GM18868 (cell line): ENCODE measurements at regions not wholly inside any gene's neighbourhood (a gene's known extent, or its start where the extent isn't known, plus 50 kb on each side); places are given as distances from the start of the nearest gene placed in this dataset.
"Not testable (repeated sequence)": the region's sequence is repeated elsewhere in the genome, so short reads cannot be mapped to it uniquely, and the experiment has no call there.

Experiments
- ATAC-seq: cut with Tn5 transposase; IDR thresholded peaks from one replicate; pipeline ENCODE4 v1.9.1; 2021; ENCODE audit warnings: mild to moderate bottlenecking, moderate library complexity; ENCODE audit not compliant: unreplicated experiment

- no peak for ATAC-seq
Observed at GRCh38 chr21:9760398-9761074, 760.8 kb upstream of the TPTE start.

GRCh38 chr21:9763306-9763705, 758.1 kb upstream of the TPTE start:
- ATAC-seq = no peak

GRCh38 chr21:9763807-9764206, 757.6 kb upstream of the TPTE start:
- no peak for ATAC-seq

DNA sequence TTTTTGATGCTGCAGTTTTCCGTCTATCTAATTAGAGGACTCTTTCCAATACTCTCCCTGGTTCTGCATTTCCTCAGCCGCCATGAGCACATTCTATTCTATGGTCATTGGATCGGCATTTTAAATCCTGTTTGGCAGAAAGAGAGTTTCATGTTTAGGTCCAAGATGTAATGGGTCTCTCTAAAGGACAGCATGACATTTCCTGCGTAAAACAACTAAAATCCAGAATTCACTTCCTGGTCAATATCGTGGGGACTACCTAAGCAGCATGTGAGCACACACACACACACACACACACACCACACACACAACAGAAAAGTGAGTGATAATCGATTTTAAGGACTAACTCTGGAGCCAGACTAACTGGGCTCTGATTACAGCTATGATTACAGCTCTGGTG, 757.1 kb upstream of the TPTE start:
- not testable (repeated sequence) for ATAC-seq

DNA sequence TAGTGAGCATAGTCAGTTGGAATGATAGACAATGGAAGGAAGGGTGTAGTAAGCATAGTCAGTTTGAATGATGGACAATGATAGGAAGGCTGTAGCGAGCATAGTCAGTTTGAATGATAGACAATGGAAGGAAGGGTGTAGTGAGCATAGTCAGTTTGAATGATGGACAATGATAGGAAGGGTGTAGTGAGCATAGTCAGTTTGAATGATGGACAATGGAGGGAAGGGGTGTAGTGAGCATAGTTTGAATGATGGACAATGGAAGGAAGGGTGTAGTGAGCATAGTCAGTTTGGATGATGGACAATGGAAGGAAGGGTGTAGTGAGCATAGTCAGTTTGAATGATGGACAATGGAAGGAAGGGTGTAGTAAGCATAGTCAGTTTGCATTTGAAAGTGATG, 755.8 kb upstream of the TPTE start:
- ATAC-seq = not testable (repeated sequence)

GRCh38 chr21:9766890-9767591, 754.3 kb upstream of the TPTE start:
- not testable (repeated sequence) for ATAC-seq

DNA sequence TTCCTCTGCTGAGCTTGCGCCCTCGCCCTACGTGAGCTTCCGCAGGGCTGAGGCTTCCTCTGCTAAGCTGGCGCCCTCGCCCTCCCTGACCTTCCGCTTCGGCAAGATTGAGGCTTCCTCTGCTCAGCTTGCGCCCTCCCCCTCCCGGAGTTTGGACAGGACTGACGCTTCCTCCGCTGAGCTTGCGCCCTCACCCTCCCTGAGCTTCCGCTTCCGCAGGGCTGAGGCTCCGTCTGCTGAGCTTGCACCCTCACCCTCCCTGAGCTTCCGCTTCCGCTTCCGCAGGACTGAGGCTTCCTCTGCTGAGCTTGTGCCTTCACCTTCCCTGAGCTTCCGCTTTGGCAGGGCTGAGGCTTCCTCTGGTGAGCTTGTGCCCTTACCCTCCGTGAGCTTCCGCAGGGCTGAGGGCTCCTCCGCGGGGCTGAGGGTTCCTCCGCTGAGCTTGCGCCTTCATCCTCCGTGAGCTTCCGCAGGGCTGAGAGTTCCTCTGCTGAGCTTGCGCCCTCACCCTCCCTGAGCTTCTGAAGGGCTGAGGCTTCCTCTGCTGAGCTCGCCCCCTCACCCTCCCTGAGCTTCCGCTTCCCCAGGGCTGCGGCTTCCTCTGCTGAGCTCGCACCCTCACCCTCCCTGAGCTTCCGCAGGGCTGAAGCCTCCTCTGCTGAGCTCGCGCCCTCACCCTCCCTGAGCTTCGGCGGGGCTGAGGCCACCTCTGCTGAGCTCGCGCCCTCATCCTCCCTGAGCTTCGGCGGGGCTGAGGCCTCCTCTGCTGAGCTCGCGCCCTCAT, 753.6 kb upstream of the TPTE start:
- ATAC-seq = no peak

- not testable (repeated sequence) for ATAC-seq
Observed at GRCh38 chr21:9768376-9769130, 752.8 kb upstream of the TPTE start.

DNA sequence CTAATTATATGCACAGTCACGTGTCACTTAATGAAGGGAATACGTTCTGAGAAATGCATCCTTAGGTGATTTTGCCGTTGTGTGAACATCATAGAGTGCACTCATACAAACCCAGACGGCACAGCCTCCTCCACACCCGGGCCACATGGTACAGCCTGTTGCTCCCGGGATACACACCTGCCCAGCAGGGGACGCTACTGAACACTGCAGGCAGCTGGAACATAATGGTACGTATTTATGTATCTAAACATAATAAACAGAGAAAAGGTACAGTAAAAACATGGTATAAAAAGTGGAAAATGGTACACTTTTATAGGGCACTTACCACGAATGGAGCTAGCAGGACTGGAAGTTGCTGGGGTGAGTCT, 752.3 kb upstream of the TPTE start:
- not testable (repeated sequence) for ATAC-seq

DNA sequence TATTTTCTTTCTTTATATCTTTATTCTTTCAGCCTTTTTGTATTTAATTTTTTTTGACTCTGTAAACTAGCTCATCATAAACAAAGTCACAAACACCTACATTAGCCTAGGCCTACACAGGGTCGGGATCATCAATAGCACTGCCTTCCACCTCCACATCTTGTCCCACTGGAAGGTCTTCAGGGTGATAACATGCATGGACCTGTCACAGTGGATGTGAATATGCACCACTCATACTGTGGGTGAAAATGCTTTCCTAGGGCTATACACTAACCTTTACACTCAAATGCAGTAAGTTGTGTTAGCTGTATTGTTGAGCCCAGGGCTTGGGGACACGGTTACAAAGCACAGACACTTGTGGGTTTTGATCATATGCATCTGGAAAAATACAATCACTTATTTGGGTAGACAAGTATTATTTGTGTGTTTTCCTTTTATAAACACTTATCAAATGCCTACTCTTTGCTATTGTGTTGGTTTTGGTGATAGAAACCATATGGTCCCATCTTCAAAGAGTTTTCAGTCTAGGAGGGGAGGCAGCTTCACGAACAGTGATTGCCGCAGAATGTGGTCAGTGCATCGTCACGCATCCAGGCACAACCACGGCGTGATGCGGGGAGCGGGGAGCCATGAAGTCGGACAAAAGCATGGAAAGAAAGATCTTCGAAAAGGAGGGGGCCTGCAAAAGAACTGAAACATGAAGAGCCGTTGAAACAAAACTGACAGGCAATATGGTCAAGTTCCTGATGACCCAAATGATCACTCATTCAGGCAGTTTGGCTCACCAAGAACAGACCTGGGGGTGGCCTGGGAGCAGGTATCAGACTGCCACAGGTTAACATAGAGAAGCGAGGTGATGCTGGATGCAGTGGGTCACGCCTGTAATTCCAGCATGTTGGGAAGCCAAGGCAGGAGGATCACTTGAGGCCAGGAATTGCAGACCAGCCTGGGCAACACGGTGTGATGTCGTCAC, 751.4 kb upstream of the TPTE start:
- ATAC-seq = not testable (repeated sequence)

DNA sequence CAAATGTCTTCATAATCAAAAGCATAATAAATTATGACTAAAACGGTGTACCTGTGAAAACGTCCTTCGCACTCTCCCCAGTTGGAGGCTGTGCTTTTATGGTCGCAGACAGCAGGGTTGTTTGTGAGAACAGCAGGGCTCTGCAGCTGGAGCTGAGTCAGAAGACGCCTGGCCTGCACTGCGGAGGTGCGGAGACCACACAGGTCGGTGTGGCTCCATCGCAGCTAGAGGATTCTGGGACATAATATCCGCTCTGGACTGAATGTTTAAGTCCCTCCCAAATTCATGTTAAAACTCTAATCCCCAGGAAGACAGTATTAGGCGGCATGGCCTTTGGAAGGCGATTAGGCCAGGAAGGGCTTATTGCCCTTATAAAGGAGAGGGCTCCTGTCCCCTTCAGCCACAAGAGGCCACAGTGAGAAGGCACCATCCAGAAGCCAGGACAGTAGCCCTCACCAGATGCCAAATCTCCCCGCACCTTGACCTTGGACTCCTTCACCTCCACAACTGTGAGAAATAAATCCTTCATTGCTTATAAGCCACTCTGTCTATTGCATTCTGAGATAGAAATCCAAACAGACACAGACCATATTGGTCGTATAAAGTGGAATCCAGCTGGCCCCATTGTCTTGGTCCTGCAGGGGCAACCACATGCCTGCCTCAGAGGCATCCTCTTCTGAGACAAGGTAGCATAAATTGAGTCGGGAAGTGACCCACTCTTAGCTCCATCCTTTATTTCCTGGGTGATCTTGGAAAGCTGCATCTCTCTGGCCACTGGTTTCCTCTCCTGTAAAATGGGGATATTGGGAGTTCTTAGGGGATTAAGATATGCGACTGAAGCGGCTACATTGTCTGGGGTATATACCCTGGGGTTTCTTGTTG, 749.7 kb upstream of the TPTE start:
- not testable (repeated sequence) for ATAC-seq

DNA sequence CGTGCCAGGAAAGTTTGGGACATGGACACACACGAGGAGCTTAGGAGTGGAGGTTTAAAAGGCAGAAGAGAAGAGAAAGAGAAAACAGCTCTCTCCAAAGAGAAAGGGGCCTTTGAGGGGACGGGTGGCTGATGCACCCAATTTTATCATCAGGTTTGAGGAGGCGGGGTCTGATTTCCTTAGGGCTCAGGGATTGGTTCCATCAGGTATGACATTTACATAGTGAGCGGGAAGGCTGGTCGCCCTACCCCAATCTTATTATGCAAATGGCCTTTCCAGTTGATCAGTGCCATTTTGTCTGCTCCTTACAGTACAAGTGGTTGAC, 749.1 kb upstream of the TPTE start:
- ATAC-seq = no peak

GRCh38 chr21:9772877-9773420, 748.4 kb upstream of the TPTE start:
- not testable (repeated sequence) for ATAC-seq

- ATAC-seq = no peak
Observed at GRCh38 chr21:9774347-9774746, 747.0 kb upstream of the TPTE start.

DNA sequence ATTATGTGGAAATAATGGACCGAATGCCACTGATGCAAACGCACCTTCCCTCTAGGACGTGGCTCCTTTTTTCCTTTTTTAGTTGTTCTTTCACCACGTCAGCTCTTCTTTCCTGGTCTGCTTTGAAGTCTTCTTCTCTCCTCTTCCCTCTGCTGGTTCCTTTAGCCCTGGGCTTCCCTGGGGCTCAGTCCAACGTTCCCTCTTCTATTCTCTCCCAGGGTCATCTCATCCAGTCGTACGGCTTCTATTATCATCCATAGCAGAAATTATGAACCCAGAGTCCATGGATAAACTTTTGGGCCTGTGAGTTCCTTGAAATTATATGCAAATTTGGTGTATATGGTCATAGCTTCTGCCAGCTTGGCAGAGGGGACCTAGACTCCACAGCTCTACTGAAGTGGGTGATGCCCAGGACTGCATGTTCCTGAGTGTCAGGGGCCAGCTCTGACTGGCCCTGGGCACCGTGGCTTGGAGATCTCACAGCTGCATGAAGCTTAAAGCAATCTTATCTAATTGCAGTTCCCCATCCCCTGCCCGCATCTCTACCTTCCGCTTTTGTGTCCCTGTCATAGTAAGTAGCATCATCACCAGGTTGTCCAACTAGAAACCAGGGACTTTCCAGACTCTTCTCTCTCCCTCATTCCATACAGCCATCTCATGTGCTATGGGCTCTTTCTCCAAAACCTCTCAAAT, 746.3 kb upstream of the TPTE start:
- not testable (repeated sequence) for ATAC-seq

GRCh38 chr21:9775877-9776276, 745.5 kb upstream of the TPTE start:
- ATAC-seq = not testable (repeated sequence)

DNA sequence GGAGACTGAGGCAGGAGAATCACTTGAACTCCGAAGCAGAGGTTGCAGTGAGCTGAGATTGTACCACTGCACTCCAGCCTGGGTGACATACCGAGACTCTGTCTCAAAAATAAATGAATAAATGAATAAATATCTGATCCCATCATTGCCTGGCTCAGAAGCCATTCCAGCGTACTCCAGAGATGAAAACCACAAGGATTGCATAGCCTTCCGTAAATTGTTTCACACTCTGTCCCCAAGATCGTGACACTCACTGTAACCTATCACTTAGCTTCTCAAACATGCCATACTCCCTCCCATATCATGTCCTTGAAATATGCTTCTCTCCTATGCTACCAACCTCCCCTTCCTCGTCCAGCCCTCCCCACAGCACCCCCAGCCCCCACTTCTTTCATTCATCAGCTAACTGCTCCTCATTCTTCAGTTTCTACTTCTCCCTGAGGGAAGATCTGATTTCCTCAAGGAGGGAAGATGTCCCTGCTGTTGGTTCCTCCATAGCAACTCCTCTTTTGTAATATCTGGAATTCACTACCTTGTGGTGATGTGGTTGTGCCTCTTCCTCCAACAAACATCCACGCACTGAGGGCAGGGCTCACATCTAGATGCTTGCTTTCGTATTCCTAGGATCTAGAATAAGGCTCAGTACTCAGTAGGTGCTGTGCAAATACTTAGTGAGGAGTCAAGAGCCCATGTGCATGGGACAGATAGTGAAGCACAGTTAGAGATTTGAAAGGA, 744.9 kb upstream of the TPTE start:
- not testable (repeated sequence) for ATAC-seq
